Nephron progenitor cell (in vitro differentiated cells): ENCODE measurements at regions not wholly inside any gene's neighbourhood (a gene's known extent, or its start where the extent isn't known, plus 50 kb on each side); places are given as distances from the start of the nearest gene placed in this dataset.
A peak's percentile ranks its signal among the peaks of the same experiment; 100 is the strongest.

Source experiments
- DNase-seq: peaks from one replicate; pipeline ENCODE4 v3.0.0; 2021
- H3K27ac Mint-ChIP-seq: 2 replicates; pipeline ENCODE4 v1.8.0; 2021; ENCODE audit warnings: mild to moderate bottlenecking, moderate library complexity, mixed read lengths
- H3K27me3 Mint-ChIP-seq: 2 replicates; pipeline ENCODE4 v1.8.0; 2021; ENCODE audit warnings: mild to moderate bottlenecking, low read depth, mixed read lengths; ENCODE audit not compliant: poor library complexity
- H3K36me3 Mint-ChIP-seq: 2 replicates; pipeline ENCODE4 v1.8.0; 2021; ENCODE audit warnings: low read depth, mixed read lengths
- H3K4me1 Mint-ChIP-seq: 2 replicates; pipeline ENCODE4 v1.8.0; 2021; ENCODE audit warnings: mixed read lengths
- H3K4me3 Mint-ChIP-seq: 2 replicates; pipeline ENCODE4 v1.8.0; 2021; ENCODE audit warnings: mild to moderate bottlenecking, moderate library complexity, mixed read lengths
- H3K9me3 Mint-ChIP-seq: 2 replicates; pipeline ENCODE4 v1.8.0; 2021; ENCODE audit warnings: mild to moderate bottlenecking, moderate library complexity, mixed read lengths
- CTCF ChIP-seq: fragments of 200-600 bp; sonication (generic); IDR thresholded peaks from 2 replicates; pipeline ENCODE4 v1.5.0; 2021; ENCODE audit warnings: antibody characterized with exemption

DNA sequence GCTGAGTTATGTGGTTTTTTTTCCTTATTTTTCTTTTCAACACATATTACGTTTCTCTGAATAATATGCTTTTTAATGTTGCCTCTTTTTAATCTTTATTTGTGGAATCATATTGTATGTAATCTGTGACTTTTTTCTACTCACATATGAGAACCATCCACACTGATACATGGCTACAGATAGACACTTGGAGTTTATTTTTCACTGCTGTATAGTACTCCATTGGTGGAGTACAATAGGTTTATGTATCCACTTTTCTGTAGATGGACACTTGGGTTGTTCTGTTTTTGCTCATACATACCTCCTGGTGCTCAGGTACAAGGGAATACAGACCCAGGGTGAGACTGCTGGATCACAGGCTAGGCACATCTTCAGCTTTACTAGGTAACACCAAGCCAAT lies 71.5 kb upstream of the ERG start:
- Mint-ChIP-seq H3K27ac (no peak overlapping the region), H3K27me3 (peaks cover 25% of the 10 kb centered on the region), H3K4me1 (no peaks in the 10 kb centered on the region), H3K36me3 (no peaks in the 10 kb centered on the region), H3K4me3 (no peak overlapping the region), H3K9me3 (no peaks in the 10 kb centered on the region)
- DNase-seq, result no peak
- no peak for TF ChIP-seq CTCF

DNA sequence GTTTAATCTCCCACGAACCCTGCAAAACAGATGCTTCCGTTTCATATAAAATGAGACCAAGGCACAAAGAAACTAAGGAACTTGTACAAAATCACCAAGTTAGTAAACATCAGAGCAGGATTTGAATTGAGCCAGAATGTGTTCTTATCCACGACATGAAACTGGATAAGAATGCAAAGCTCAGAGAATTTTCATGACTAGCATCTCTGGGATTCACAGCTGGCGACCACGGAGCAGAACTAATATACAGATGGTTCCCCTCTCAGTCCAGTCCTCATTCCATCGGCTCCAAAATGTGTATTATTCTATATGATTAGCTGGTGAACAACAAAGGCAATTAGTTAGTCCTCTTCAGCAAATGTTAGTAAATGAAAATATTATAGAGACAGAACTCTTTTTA lies 72.3 kb upstream of the ERG start:
- Mint-ChIP-seq H3K27me3 (peaks cover 21% of the 10 kb centered on the region), H3K27ac (no peak overlapping the region), H3K9me3 (no peaks in the 10 kb centered on the region), H3K4me3 (no peak overlapping the region), H3K4me1 (no peaks in the 10 kb centered on the region), H3K36me3 (no peaks in the 10 kb centered on the region)
- no peak for TF ChIP-seq CTCF
- no peak for DNase-seq

GRCh38 chr21:38574895-38575575 lies 76.8 kb upstream of the ERG start:
- Mint-ChIP-seq H3K27me3 (peaks cover 22% of the 10 kb centered on the region), H3K36me3 (no peaks in the 10 kb centered on the region), H3K4me1 (peaks cover 11% of the 10 kb centered on the region), H3K27ac (peak overlapping the region; percentile 31), H3K4me3 (no peak overlapping the region), H3K9me3 (no peaks in the 10 kb centered on the region)
- no peak for TF ChIP-seq CTCF
- no peak for DNase-seq

GRCh38 chr21:38577887-38578286 lies 79.6 kb upstream of the ERG start:
- H3K27ac Mint-ChIP-seq, result no peak overlapping the region
- DNase-seq, result no peak
- TF ChIP-seq CTCF, result no peak
- peaks cover 11% of the 10 kb centered on the region for H3K4me1 Mint-ChIP-seq
- H3K4me3 Mint-ChIP-seq, result no peak overlapping the region
- no peaks in the 10 kb centered on the region for H3K36me3 Mint-ChIP-seq
- H3K9me3 Mint-ChIP-seq, result no peaks in the 10 kb centered on the region
- peaks cover 14% of the 10 kb centered on the region for H3K27me3 Mint-ChIP-seq

- Mint-ChIP-seq H3K9me3 (no peaks in the 10 kb centered on the region), H3K4me3 (no peak overlapping the region), H3K27me3 (peaks cover 26% of the 10 kb centered on the region), H3K4me1 (peaks cover 15% of the 10 kb centered on the region), H3K27ac (no peak overlapping the region), H3K36me3 (no peaks in the 10 kb centered on the region)
- TF ChIP-seq CTCF, result no peak
- no peak for DNase-seq
These were observed 92.4 kb upstream of the ERG start for GRCh38 chr21:38590449-38591217.

DNA sequence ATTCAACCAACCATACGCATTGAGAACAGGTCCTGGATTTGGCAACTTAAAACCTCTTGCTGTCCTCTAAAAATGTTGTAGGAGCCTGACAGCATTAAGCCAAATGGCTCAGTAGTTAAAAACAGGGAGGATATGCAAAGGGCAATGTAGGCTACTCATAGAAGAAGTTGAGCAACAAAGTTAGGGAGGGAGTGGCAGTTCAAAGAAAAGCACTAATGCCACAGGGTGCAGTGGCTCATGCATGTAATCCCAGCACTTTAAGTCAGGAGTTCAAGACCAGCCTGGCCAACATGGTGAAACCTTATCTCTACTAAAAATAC lies 92.9 kb upstream of the ERG start:
- peaks cover 15% of the 10 kb centered on the region for H3K4me1 Mint-ChIP-seq
- no peak overlapping the region for H3K4me3 Mint-ChIP-seq
- no peaks in the 10 kb centered on the region for H3K36me3 Mint-ChIP-seq
- no peak for DNase-seq
- H3K27ac Mint-ChIP-seq, result no peak overlapping the region
- H3K9me3 Mint-ChIP-seq, result no peaks in the 10 kb centered on the region
- TF ChIP-seq CTCF, result no peak
- H3K27me3 Mint-ChIP-seq, result peaks cover 26% of the 10 kb centered on the region
